ENCODE measurements at regions not wholly inside any gene's neighbourhood (a gene's known extent, or its start where the extent isn't known, plus 50 kb on each side); places are given as distances from the start of the nearest gene placed in this dataset.

GRCh38 chr3:170773682-170774425 is 96.1 kb downstream of the RPL22L1 start:
- TF ChIP-seq CTCF (IDR thresholded peaks at IDR 0.05) = no peak
- no peak for TF ChIP-seq POLR2A (IDR thresholded peaks at IDR 0.05)

All from uterus (tissue), 2 donors.